LNCaP clone FGC (cell line): ENCODE measurements at regions not wholly inside any gene's neighbourhood (a gene's known extent, or its start where the extent isn't known, plus 50 kb on each side); places are given as distances from the start of the nearest gene placed in this dataset.

Source experiments
- DNase-seq: peaks from one replicate; pipeline ENCODE4 v3.0.0-alpha.2; 2011; ENCODE audit warnings: low read depth
- H3K4me3 ChIP-seq: 2 replicates; pipeline ENCODE4 v1.5.1; 2011; ENCODE audit warnings: mild to moderate bottlenecking, low read depth, low read length, control low read depth
- TF ChIP-seq, protein P1 (sequence below): IDR thresholded peaks from 2 replicates; pipeline ENCODE4 v1.5.1; 2012; ENCODE audit warnings: mild to moderate bottlenecking; ENCODE audit not compliant: control insufficient read depth, insufficient read depth; ENCODE audit errors: extremely low read depth

DNA sequence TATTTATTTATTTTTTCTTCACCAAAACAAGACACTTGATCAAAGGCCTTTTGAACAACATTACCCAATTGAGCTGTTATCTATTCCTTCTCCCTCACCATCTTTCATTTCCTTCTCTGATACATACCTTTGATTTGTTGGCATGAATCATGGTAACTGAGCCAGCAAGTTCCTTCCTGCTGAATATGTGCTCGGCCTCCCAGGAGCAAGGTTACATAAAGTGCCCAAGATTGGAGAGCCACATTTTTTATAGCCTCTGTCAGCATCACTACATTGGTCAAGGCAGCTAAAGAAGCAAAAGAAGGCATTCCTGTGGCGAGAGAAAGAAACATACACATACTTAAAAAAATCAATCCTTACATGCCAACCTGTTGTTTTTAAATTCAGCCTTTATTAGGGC is 369.6 kb downstream of the CYLC2 start:
- TF ChIP-seq, protein P1, sequence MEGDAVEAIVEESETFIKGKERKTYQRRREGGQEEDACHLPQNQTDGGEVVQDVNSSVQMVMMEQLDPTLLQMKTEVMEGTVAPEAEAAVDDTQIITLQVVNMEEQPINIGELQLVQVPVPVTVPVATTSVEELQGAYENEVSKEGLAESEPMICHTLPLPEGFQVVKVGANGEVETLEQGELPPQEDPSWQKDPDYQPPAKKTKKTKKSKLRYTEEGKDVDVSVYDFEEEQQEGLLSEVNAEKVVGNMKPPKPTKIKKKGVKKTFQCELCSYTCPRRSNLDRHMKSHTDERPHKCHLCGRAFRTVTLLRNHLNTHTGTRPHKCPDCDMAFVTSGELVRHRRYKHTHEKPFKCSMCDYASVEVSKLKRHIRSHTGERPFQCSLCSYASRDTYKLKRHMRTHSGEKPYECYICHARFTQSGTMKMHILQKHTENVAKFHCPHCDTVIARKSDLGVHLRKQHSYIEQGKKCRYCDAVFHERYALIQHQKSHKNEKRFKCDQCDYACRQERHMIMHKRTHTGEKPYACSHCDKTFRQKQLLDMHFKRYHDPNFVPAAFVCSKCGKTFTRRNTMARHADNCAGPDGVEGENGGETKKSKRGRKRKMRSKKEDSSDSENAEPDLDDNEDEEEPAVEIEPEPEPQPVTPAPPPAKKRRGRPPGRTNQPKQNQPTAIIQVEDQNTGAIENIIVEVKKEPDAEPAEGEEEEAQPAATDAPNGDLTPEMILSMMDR, result no peak
- no peak overlapping the region for H3K4me3 ChIP-seq
- DNase-seq, result no peak

DNA sequence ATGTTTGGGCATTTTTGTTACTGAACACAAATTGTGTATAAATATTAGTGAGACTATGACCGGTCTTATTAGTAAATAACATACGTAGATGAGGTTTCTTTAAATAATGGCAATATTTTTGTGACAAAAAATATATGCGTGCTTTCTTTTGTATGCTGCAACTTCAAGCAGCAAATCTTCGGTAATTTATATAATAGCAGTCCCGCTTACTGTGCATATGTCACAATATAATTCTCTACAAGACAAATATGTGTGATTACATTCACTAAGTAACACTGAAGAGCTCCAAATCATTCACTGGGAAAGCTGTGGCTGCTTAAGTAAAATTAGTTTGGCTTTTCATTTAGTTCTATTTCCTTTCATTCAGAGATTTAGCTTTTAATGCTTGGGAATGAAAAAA is 376.0 kb downstream of the CYLC2 start:
- H3K4me3 ChIP-seq, result no peak overlapping the region
- TF ChIP-seq, protein P1, result no peak
- no peak for DNase-seq

DNA sequence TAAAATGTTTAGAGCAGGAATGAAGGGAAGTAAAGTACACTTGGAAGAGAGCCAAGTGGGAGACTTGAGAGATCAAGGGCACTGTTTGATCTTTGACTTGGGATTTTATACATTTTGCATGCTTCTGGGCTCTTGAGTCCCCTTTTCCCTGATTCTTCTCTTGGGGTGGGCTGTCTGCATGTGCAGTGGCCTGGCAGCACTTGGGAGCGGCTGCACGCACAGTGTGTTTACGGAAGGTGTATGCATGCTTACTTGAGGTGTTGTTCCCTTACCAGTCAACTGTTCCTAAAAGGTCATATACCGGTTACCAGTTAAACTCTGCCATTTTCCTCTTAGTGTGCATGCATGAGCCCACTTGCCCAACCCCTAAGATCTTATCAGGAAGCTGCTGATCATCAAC is 377.7 kb downstream of the CYLC2 start:
- no peak for DNase-seq
- H3K4me3 ChIP-seq, result no peak overlapping the region
- TF ChIP-seq, protein P1, result no peak

DNA sequence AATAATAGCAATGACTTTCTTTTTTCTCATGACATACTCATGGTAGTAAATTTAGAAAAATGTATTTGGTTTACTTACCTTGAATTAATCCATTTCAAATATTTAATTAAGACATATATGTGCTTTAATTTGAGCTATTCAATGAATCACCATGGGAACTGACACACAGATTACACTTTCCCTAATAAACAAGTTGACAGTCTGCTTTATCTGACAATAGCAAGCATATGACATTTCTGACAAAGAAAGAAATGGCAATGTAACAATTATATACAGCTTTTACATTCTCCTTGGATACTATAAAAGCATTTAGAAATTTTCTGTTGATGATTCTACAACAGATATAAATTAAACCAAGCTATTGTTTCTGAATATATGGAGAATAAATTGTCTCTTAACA is 382.5 kb downstream of the CYLC2 start:
- TF ChIP-seq, protein P1, result no peak
- no peak overlapping the region for H3K4me3 ChIP-seq
- DNase-seq, result no peak

DNA sequence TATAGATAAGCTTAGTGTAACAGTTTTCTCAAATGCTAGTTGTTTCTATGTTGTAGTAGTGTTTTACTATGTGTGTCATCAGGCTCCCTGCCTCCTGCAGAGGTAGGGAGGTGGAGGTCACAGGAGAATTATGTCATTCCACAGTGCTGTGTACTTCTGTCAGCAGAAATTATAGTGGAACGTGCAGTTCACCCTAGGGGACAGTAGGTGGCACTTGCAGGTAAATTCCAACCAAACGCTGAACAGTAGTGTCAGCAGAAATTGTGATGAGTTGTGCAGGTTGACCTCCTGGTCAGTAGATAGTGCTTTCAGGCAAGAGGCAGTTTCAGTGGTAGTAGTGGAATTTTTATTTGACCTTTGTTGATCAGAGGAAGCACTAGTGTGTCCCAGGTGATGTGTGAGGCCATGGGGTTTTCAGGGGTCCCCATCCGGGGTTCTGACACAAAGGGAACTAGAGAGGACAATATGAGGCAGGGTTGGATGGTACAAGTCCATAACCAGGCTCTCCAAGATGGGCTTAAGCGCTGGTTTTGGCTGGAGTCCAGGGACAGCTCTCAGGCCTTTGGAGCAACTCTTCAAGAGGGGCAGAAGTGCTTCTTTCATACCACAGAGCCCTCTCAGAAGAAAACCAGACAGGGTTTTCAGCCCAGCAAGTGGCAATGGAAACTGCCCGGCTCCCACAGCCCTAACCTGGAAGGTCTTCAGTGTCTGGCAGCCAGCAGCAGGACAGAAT is 402.9 kb downstream of the CYLC2 start:
- DNase-seq, result peak; percentile 54
- H3K4me3 ChIP-seq, result no peak overlapping the region
- TF ChIP-seq, protein P1, result peak; percentile 85

DNA sequence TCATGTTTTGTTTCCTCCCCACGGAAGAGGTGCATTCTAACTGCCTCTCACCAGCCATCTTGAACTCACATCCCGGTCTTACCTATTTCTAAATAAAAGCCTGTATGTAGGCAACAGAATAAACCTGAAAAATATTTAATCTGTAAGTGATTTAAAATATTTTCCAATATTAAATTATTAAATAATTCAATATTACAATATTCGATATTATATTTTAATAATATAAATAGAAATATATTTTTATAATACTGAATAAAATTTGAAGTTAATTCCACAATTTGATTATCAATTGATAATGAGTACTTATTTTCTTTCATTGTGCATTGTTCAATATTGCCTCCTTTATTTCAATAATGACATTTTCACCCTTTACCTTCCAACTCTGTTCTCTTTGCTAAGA is 404.4 kb downstream of the CYLC2 start:
- TF ChIP-seq, protein P1, result no peak
- no peak for DNase-seq
- H3K4me3 ChIP-seq, result no peak overlapping the region

DNA sequence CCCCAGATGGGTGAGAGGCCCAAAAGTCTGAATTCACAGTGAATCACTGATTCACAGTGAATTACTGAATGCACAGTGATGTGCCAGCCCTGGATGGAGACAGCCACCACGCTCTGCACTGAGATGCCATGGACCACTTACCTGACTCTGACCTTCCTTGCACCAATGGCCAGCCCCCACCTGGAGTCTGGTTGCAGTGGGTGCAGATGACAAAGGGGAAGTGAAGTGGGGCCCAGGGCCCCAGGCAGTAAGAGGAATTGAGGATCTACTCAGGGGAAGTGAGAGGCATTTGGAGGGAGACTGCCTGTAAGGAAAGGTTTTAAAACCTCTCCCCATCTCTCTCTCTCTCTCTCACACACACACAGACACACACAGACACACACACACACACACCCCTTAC is 412.1 kb downstream of the CYLC2 start:
- no peak overlapping the region for H3K4me3 ChIP-seq
- TF ChIP-seq, protein P1, result no peak

More for the DNA sequence above, 412.1 kb downstream of the CYLC2 start:
- no peak for DNase-seq
